ENCODE measurements at regions not wholly inside any gene's neighbourhood (a gene's known extent, or its start where the extent isn't known, plus 50 kb on each side); places are given as distances from the start of the nearest gene placed in this dataset.

- Histone ChIP-seq H3K9me3 (ENCODE audit: control insufficient read depth in 2 of 2, insufficient read depth in 1 of 2, low read depth in 1 of 2, low read length in 1 of 2) (peaks cover 0 to 2% of the 10 kb centered on the region in 2 donors), H3K36me3 (ENCODE audit: control insufficient read depth in 2 of 2, insufficient read depth in 2 of 2, low read length in 1 of 2) (no peaks in the 10 kb centered on the region), H3K27me3 (ENCODE audit: control insufficient read depth in 1 of 2, insufficient read depth in 2 of 2, low read length in 2 of 2) (no peaks in the 10 kb centered on the region), H3K4me1 (ENCODE audit: control insufficient read depth in 2 of 2, insufficient read depth in 2 of 2, low read length in 1 of 2) (no peaks in the 10 kb centered on the region), H3K27ac (ENCODE audit: low read depth in 2 of 2, low read length in 1 of 2) (no peak overlapping the region), H3K4me3 (ENCODE audit: low read depth in 1 of 2, low read length in 2 of 2) (no peak overlapping the region)
- WGBS, 2 donors = 87 to 96% methylated on average over 1 of the region's 1 CpG
These were observed 321.7 kb downstream of the ZNF621 start for GRCh38 chr3:40846451-40846850.

- H3K4me3 ChIP-seq (ENCODE audit: low read depth in 1 of 2, low read length in 2 of 2) = no peak overlapping the region
- no peak overlapping the region for H3K27ac ChIP-seq (ENCODE audit: low read depth in 2 of 2, low read length in 1 of 2)
- H3K9me3 ChIP-seq (ENCODE audit: control insufficient read depth in 2 of 2, insufficient read depth in 1 of 2, low read depth in 1 of 2, low read length in 1 of 2) = peaks cover 0 to 2% of the 10 kb centered on the region in 2 donors
- H3K36me3 ChIP-seq (ENCODE audit: control insufficient read depth in 2 of 2, insufficient read depth in 2 of 2, low read length in 1 of 2) = no peaks in the 10 kb centered on the region
- H3K27me3 ChIP-seq (ENCODE audit: control insufficient read depth in 1 of 2, insufficient read depth in 2 of 2, low read length in 2 of 2) = no peaks in the 10 kb centered on the region
- no peaks in the 10 kb centered on the region for H3K4me1 ChIP-seq (ENCODE audit: control insufficient read depth in 2 of 2, insufficient read depth in 2 of 2, low read length in 1 of 2)
- 55 to 70% methylated on average over 6 of the region's 6 CpGs for WGBS, 2 donors
These were observed 322.8 kb downstream of the ZNF621 start for GRCh38 chr3:40847551-40847992.

GRCh38 chr3:40848421-40848820 is 323.7 kb downstream of the ZNF621 start:
- no peak overlapping the region for H3K27ac ChIP-seq (ENCODE audit: low read depth in 2 of 2, low read length in 1 of 2)
- H3K4me1 ChIP-seq (ENCODE audit: control insufficient read depth in 2 of 2, insufficient read depth in 2 of 2, low read length in 1 of 2) = no peaks in the 10 kb centered on the region
- 83 to 90% methylated on average over 2 of the region's 2 CpGs for WGBS, 2 donors
- no peak overlapping the region for H3K4me3 ChIP-seq (ENCODE audit: low read depth in 1 of 2, low read length in 2 of 2)
- H3K27me3 ChIP-seq (ENCODE audit: control insufficient read depth in 1 of 2, insufficient read depth in 2 of 2, low read length in 2 of 2) = no peaks in the 10 kb centered on the region
- H3K9me3 ChIP-seq (ENCODE audit: control insufficient read depth in 2 of 2, insufficient read depth in 1 of 2, low read depth in 1 of 2, low read length in 1 of 2) = no peaks in the 10 kb centered on the region
- no peaks in the 10 kb centered on the region for H3K36me3 ChIP-seq (ENCODE audit: control insufficient read depth in 2 of 2, insufficient read depth in 2 of 2, low read length in 1 of 2)

GRCh38 chr3:40850861-40851260 is 326.1 kb downstream of the ZNF621 start:
- Histone ChIP-seq H3K27me3 (ENCODE audit: control insufficient read depth in 1 of 2, insufficient read depth in 2 of 2, low read length in 2 of 2) (no peaks in the 10 kb centered on the region), H3K9me3 (ENCODE audit: control insufficient read depth in 2 of 2, insufficient read depth in 1 of 2, low read depth in 1 of 2, low read length in 1 of 2) (no peaks in the 10 kb centered on the region), H3K36me3 (ENCODE audit: control insufficient read depth in 2 of 2, insufficient read depth in 2 of 2, low read length in 1 of 2) (no peaks in the 10 kb centered on the region), H3K4me1 (ENCODE audit: control insufficient read depth in 2 of 2, insufficient read depth in 2 of 2, low read length in 1 of 2) (no peaks in the 10 kb centered on the region), H3K27ac (ENCODE audit: low read depth in 2 of 2, low read length in 1 of 2) (no peak overlapping the region), H3K4me3 (ENCODE audit: low read depth in 1 of 2, low read length in 2 of 2) (no peak overlapping the region)
- WGBS, 2 donors = 49 to 66% methylated on average over 4 of the region's 4 CpGs

GRCh38 chr3:40851836-40852235 is 327.1 kb downstream of the ZNF621 start:
- no peaks in the 10 kb centered on the region for H3K36me3 ChIP-seq (ENCODE audit: control insufficient read depth in 2 of 2, insufficient read depth in 2 of 2, low read length in 1 of 2)
- H3K27ac ChIP-seq (ENCODE audit: low read depth in 2 of 2, low read length in 1 of 2) = no peak overlapping the region
- 87 to 97% methylated on average over 3 of the region's 3 CpGs for WGBS, 2 donors
- H3K4me1 ChIP-seq (ENCODE audit: control insufficient read depth in 2 of 2, insufficient read depth in 2 of 2, low read length in 1 of 2) = no peaks in the 10 kb centered on the region
- no peaks in the 10 kb centered on the region for H3K27me3 ChIP-seq (ENCODE audit: control insufficient read depth in 1 of 2, insufficient read depth in 2 of 2, low read length in 2 of 2)
- no peaks in the 10 kb centered on the region for H3K9me3 ChIP-seq (ENCODE audit: control insufficient read depth in 2 of 2, insufficient read depth in 1 of 2, low read depth in 1 of 2, low read length in 1 of 2)
- no peak overlapping the region for H3K4me3 ChIP-seq (ENCODE audit: low read depth in 1 of 2, low read length in 2 of 2)

- Histone ChIP-seq H3K4me1 (ENCODE audit: control insufficient read depth in 2 of 2, insufficient read depth in 2 of 2, low read length in 1 of 2) (no peaks in the 10 kb centered on the region), H3K27ac (ENCODE audit: low read depth in 2 of 2, low read length in 1 of 2) (no peak overlapping the region), H3K9me3 (ENCODE audit: control insufficient read depth in 2 of 2, insufficient read depth in 1 of 2, low read depth in 1 of 2, low read length in 1 of 2) (no peaks in the 10 kb centered on the region), H3K4me3 (ENCODE audit: low read depth in 1 of 2, low read length in 2 of 2) (no peak overlapping the region), H3K36me3 (ENCODE audit: control insufficient read depth in 2 of 2, insufficient read depth in 2 of 2, low read length in 1 of 2) (no peaks in the 10 kb centered on the region), H3K27me3 (ENCODE audit: control insufficient read depth in 1 of 2, insufficient read depth in 2 of 2, low read length in 2 of 2) (no peaks in the 10 kb centered on the region)
- WGBS, 2 donors = 93 to 98% methylated on average over 2 of the region's 2 CpGs
These were observed 328.0 kb downstream of the ZNF621 start for GRCh38 chr3:40852712-40853111.

- Histone ChIP-seq H3K4me3 (ENCODE audit: low read depth in 1 of 2, low read length in 2 of 2) (no peak overlapping the region), H3K9me3 (ENCODE audit: control insufficient read depth in 2 of 2, insufficient read depth in 1 of 2, low read depth in 1 of 2, low read length in 1 of 2) (no peaks in the 10 kb centered on the region), H3K4me1 (ENCODE audit: control insufficient read depth in 2 of 2, insufficient read depth in 2 of 2, low read length in 1 of 2) (no peaks in the 10 kb centered on the region), H3K36me3 (ENCODE audit: control insufficient read depth in 2 of 2, insufficient read depth in 2 of 2, low read length in 1 of 2) (no peaks in the 10 kb centered on the region), H3K27ac (ENCODE audit: low read depth in 2 of 2, low read length in 1 of 2) (no peak overlapping the region), H3K27me3 (ENCODE audit: control insufficient read depth in 1 of 2, insufficient read depth in 2 of 2, low read length in 2 of 2) (no peaks in the 10 kb centered on the region)
- WGBS, 2 donors = 93 to 94% methylated on average over 4 of the region's 4 CpGs
These were observed 328.7 kb downstream of the ZNF621 start for GRCh38 chr3:40853474-40853873.

GRCh38 chr3:40855871-40856270 is 331.1 kb downstream of the ZNF621 start:
- no peaks in the 10 kb centered on the region for H3K4me1 ChIP-seq (ENCODE audit: control insufficient read depth in 2 of 2, insufficient read depth in 2 of 2, low read length in 1 of 2)
- no peak overlapping the region for H3K27ac ChIP-seq (ENCODE audit: low read depth in 2 of 2, low read length in 1 of 2)
- WGBS, 2 donors = 83 to 88% methylated on average over 1 of the region's 1 CpG
- H3K9me3 ChIP-seq (ENCODE audit: control insufficient read depth in 2 of 2, insufficient read depth in 1 of 2, low read depth in 1 of 2, low read length in 1 of 2) = no peaks in the 10 kb centered on the region
- H3K27me3 ChIP-seq (ENCODE audit: control insufficient read depth in 1 of 2, insufficient read depth in 2 of 2, low read length in 2 of 2) = no peaks in the 10 kb centered on the region
- no peaks in the 10 kb centered on the region for H3K36me3 ChIP-seq (ENCODE audit: control insufficient read depth in 2 of 2, insufficient read depth in 2 of 2, low read length in 1 of 2)
- no peak overlapping the region for H3K4me3 ChIP-seq (ENCODE audit: low read depth in 1 of 2, low read length in 2 of 2)

GRCh38 chr3:40858364-40859115 is 333.8 kb downstream of the ZNF621 start:
- Histone ChIP-seq H3K27ac (ENCODE audit: low read depth in 2 of 2, low read length in 1 of 2) (no peak overlapping the region), H3K9me3 (ENCODE audit: control insufficient read depth in 2 of 2, insufficient read depth in 1 of 2, low read depth in 1 of 2, low read length in 1 of 2) (no peaks in the 10 kb centered on the region), H3K27me3 (ENCODE audit: control insufficient read depth in 1 of 2, insufficient read depth in 2 of 2, low read length in 2 of 2) (no peaks in the 10 kb centered on the region), H3K4me1 (ENCODE audit: control insufficient read depth in 2 of 2, insufficient read depth in 2 of 2, low read length in 1 of 2) (no peaks in the 10 kb centered on the region), H3K36me3 (ENCODE audit: control insufficient read depth in 2 of 2, insufficient read depth in 2 of 2, low read length in 1 of 2) (no peaks in the 10 kb centered on the region), H3K4me3 (ENCODE audit: low read depth in 1 of 2, low read length in 2 of 2) (no peak overlapping the region)
- WGBS, 2 donors = 57 to 64% methylated on average over 7 of the region's 7 CpGs

GRCh38 chr3:40862946-40863345 is 336.4 kb upstream of the CTNNB1 start:
- no peaks in the 10 kb centered on the region for H3K4me1 ChIP-seq (ENCODE audit: control insufficient read depth in 2 of 2, insufficient read depth in 2 of 2, low read length in 1 of 2)
- no peaks in the 10 kb centered on the region for H3K27me3 ChIP-seq (ENCODE audit: control insufficient read depth in 1 of 2, insufficient read depth in 2 of 2, low read length in 2 of 2)

More at GRCh38 chr3:40862946-40863345, 336.4 kb upstream of the CTNNB1 start:
- no peaks in the 10 kb centered on the region for H3K9me3 ChIP-seq (ENCODE audit: control insufficient read depth in 2 of 2, insufficient read depth in 1 of 2, low read depth in 1 of 2, low read length in 1 of 2)
- 89 to 94% methylated on average over 2 of the region's 2 CpGs for WGBS, 2 donors
- no peak overlapping the region for H3K4me3 ChIP-seq (ENCODE audit: low read depth in 1 of 2, low read length in 2 of 2)
- H3K27ac ChIP-seq (ENCODE audit: low read depth in 2 of 2, low read length in 1 of 2) = no peak overlapping the region
- no peaks in the 10 kb centered on the region for H3K36me3 ChIP-seq (ENCODE audit: control insufficient read depth in 2 of 2, insufficient read depth in 2 of 2, low read length in 1 of 2)

Data from esophagus (tissue), 2 donors.